GM18502 (cell line): ENCODE measurements at regions not wholly inside any gene's neighbourhood (a gene's known extent, or its start where the extent isn't known, plus 50 kb on each side); places are given as distances from the start of the nearest gene placed in this dataset.
"Not testable (repeated sequence)": the region's sequence is repeated elsewhere in the genome, so short reads cannot be mapped to it uniquely, and the experiment has no call there.

Source experiments
- ATAC-seq: cut with Tn5 transposase; IDR thresholded peaks from one replicate; pipeline ENCODE4 v1.9.1; 2021; ENCODE audit warnings: mild to moderate bottlenecking; ENCODE audit not compliant: unreplicated experiment, poor library complexity

- not testable (repeated sequence) for ATAC-seq
Measured at GRCh38 chr6:58291319-58291718, 973.9 kb downstream of the PRIM2 start.

GRCh38 chr6:58307901-58308300, 990.5 kb downstream of the PRIM2 start:
- ATAC-seq = not testable (repeated sequence)

- ATAC-seq = not testable (repeated sequence)
Measured at GRCh38 chr6:58332108-58332507, 1014.7 kb downstream of the PRIM2 start.

- not testable (repeated sequence) for ATAC-seq
Measured at GRCh38 chr6:58342287-58342686, 1024.9 kb downstream of the PRIM2 start.

GRCh38 chr6:58347534-58347933, 1030.1 kb downstream of the PRIM2 start:
- not testable (repeated sequence) for ATAC-seq

- ATAC-seq = not testable (repeated sequence)
Measured at GRCh38 chr6:58351619-58352018, 1034.2 kb downstream of the PRIM2 start.

GRCh38 chr6:58358452-58358851, 1041.0 kb downstream of the PRIM2 start:
- ATAC-seq = not testable (repeated sequence)

- not testable (repeated sequence) for ATAC-seq
Measured at GRCh38 chr6:58365856-58366255, 1048.4 kb downstream of the PRIM2 start.

- ATAC-seq = not testable (repeated sequence)
Measured at GRCh38 chr6:58406659-58407058, 1089.2 kb downstream of the PRIM2 start.

GRCh38 chr6:58419321-58419720, 1101.9 kb downstream of the PRIM2 start:
- no peak for ATAC-seq
